IPS-11a (cell line): ENCODE measurements at regions not wholly inside any gene's neighbourhood (a gene's known extent, or its start where the extent isn't known, plus 50 kb on each side); places are given as distances from the start of the nearest gene placed in this dataset.

Experiments
- H3K4me3 ChIP-seq: one replicate; pipeline ENCODE4 v1.5.1; 2013; ENCODE audit warnings: low read depth, low read length, control low read depth

DNA sequence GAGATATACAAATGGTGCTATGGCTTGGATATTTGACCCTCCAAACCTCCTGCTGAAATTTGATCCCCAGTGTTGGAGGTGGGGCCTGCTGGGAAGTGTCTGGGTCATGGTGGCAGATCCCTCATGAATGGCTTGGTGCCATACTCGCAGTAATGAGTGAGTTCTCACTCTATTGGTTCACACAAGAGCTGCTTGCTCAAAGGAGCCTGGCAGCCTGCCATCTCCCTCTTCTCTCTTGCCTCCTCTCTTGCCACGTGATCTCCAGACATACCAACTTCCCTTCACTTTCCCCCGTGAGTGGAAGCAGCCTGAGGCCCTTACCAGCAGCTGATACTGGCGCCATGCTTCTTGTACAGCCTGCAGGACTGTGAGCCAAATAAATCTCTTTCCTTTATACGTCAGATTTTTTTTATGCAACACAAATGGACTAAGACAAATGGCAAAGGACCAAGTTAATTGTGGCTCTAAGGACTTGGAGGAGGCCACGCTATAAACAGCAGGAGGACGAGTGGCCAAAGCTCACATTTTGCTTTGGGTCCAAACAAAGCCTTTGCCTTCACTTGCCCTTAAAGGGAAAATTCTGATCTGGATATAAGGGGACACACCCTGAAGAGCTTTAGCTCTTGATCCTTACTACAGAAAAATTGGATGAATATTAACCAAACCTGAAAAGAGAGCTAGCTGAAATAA is 214.7 kb downstream of the SS18 start:
- no peak overlapping the region for H3K4me3 ChIP-seq

DNA sequence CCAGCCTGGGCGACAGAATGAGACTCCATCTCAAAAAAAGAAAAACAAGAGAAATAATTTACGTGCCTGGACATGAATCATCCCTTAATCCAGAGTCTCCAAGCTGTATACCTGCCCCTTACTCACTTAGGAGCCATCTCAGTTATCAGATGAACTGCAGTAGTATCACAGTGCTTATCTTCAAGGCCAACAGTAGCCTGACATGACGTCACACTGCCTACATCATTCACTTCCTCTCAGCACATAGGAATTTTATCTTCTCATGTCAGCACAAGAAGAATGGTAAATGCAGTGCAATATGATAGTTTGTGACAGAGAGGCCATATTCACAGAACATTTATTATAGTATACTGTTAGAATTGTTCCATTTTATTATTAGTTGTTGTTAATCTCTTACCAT is 216.6 kb downstream of the SS18 start:
- no peak overlapping the region for H3K4me3 ChIP-seq

DNA sequence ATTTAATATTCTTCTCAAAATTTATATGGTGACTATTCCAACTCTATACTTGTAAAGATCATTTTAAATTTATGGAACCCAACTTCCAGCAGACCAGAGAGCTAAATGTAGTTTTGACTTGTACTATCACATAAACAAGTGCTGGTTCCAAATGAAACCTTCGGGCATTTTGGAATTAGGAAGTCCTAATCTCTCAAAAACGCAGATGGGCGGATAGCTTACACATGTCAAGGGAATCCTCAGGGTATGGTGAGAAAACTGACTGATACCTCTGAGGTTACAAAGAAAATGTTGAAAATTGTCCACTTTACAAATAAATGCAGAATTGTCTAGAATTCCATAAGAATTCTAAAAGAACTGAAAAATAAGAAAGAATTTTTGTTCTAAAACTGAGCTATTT is 224.1 kb downstream of the SS18 start:
- no peak overlapping the region for H3K4me3 ChIP-seq

DNA sequence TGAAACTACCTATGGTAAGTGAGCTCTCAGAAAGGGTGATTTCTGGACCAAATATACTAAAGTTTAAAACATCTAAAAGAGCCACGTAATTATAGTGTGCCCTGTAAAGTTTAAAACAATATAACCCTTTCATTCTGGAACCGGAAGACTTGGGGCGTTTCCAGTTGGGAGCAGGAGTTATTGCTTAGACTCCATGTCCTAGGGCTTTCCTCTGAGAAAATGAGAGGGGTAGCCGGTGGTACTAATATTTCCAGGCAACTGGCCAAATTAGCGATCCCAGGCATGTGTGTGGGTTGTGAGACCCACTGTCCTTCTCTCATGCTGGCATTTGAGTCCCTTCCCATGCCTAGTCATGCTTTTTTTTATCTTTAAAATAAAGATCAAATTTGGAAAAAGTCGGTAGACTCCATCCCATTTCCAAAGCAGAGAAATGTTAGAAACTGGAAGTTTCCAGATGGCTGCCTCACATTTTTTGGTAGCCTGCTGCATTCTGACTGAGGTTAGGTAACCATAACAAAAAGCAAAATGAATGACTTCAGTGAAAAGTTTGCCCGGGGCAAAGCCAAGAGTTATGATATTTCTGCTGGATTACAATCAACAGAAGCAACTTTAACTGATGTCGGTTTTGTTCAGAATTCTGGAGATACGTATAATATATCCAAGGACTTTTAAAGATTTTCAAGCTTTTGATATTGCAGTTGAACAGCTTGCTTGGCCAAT is 227.4 kb downstream of the SS18 start:
- no peak overlapping the region for H3K4me3 ChIP-seq

DNA sequence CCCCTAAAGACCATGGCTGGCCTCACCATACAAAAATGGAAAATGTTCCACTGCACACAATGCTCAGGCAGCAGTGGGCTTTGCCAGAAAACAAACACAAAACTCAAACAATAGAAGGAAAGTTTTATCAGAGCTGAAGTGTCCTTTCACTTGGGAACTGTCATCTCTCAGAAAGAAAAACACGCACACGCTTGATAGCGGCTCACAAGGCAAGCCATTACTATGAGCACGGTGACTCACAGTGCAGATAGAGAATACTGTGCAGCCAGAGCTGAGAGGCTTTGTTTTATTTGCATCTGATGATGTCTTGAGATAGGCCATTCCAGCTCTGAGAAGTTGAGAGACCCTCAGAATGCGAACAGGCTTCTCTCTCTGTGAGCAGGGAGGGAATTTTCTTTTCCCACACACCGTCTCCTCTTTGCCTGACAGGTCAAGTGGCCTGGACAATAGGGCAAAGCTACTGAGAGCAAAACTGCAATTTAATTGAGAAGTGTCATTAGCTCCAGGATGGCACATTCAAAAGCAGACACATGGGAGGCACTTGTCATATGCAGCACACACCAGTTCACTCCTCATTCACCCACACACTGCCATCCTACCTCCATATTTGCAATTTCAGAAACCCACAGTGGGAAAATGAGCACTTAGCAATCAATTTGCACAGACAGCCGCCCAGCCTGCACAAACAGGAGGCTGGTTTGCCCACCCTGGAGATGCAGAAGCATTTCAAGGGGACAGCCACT is 236.6 kb downstream of the SS18 start:
- no peak overlapping the region for H3K4me3 ChIP-seq

DNA sequence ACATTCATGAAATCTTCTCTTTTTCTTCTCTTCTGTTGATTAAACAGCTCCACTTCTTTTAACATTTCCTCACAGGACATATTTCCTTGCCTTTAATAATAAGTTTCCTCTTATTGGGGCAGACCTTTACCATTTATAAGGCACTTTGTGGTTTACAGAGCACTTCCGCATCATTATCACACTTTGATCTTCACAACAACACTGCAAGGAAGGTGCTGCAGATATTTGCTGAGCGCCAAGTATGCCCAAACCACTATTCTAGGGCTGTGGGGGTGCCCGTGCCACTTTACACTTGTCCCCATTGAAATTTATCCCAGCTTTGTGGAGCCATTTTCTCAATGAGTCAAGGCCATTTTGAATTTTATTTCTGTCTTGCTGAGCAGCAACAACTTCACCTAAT is 246.6 kb downstream of the SS18 start:
- no peak overlapping the region for H3K4me3 ChIP-seq

DNA sequence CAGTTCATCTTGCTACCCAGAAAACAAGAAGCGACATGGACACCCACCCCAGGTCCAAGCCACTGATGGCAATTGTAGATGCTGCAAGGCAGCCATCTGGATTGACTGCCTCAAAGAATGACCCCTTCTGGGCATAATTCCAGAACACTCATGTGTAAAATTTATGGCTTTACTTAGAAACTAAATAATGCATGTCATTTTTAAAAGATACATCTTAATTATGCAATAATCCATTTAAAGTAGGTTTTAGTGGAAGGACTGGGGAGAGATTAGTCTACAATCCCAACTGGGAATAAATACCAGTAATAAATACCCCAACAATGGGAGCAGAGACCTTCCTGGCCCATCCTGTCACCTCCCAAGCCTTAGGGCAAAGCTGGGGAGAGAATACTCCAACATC is 247.7 kb downstream of the SS18 start:
- no peak overlapping the region for H3K4me3 ChIP-seq

DNA sequence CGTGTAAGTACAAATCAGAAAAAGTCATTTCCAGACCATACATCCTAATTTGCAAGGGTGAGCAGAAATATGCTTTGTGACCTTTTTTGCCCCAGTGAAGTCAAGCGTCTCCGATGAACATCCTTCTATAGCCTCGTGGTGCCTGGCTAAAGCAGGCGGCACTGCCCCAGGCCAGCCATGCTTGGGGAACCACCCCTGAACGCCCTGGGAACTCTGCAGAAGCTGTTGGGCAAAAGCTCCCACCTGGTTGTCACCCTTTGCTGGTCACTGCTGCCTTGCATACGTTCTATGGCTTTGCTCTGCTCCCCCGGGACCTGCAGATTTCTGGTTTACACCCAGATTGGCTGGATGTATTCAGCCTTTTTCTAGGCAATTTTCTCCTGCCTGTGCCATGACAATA is 256.4 kb downstream of the SS18 start:
- H3K4me3 ChIP-seq, result no peak overlapping the region

DNA sequence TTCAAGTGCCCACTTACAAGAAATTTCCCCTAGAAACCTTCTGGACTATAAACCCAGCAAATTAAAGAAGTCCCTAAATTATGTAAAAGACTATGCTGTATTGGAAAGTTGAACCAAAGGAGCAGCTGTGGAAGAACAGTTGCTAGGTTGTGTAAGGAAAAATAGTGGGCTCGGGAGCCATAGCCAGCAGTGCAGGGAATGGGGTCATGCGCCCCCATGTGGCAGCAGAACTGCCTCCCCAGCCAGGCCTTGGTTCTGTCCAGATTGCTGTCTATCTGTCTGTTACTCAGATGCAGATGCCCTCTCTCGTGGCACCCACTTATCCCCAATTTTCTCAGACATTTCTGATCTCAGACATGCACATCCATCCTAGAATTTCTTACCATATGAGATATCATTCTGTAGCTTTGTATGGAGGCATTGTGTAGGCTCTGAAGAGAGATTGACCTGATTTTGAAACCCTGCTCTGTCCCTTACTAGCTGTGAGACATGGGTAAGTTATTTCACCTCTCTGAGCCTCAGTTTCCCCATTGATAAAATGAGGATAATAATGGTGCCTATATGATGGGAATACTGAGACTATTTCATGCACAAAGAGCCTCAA is 258.3 kb downstream of the SS18 start:
- no peak overlapping the region for H3K4me3 ChIP-seq

DNA sequence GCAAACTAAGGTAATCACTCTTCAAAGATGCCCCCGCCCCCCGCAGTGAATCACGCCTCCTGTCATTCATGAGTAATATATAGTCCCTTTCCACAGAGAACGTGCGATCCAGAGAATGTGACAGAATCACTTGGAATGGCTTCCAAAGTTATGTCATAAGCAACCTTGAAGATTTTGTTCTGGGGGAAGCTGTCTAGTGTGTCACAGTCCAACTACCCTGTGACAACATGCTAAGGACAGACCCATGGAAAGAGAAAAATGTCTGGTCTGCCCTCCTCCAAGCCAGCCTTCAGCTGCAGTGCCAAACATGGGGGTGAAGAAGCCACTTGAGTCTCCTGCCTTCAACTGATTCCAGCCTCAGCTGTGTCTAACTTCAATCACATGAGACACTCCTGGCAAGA is 259.1 kb downstream of the SS18 start:
- H3K4me3 ChIP-seq, result no peak overlapping the region

DNA sequence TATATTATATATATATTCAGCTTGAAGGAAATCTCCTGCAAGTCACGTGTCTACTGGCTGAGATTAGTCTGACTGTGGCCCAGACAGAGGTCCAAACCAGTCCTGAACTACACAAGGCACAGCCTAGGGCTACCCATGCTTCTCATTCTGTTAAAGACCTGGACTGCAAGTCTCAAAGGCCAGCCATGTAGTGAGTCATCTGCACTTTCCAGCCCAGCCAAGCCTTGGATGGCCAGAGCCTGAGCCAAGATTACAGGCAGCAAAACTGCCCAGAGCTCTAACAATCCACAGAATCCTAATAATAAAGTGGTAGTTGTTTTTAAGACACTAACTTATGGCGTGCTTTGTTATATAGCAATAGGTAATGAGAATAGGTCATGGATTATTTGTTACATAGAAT is 259.6 kb downstream of the SS18 start:
- no peak overlapping the region for H3K4me3 ChIP-seq

DNA sequence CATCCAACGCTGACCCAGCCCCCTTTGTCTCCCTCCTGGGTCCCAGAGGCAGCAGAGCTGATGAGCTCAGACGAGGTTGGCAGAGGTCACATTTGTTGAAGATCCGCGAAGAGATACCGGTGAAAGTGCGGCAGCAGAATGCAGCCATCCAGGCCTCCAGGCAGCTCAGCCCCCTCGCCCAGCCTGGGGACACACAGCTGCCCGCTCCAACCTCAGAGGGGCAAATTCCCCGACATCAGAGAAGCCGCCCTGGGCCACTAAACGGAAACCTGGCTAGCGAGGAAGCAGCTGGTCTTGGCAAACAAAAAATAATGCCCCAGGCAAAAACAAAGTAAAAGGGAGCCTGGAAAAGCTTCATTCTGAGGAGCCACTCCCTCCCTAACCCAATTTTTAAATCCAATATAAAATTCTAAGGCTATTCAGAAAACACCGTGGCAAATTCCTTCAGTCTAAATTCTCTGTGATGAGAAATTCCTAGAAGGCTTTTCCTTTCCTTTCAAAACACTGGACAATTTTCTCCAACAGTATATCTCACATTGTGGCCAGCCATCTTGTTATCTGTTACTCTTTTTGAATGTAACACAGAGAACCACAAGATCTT is 262.4 kb downstream of the SS18 start:
- H3K4me3 ChIP-seq, result no peak overlapping the region

DNA sequence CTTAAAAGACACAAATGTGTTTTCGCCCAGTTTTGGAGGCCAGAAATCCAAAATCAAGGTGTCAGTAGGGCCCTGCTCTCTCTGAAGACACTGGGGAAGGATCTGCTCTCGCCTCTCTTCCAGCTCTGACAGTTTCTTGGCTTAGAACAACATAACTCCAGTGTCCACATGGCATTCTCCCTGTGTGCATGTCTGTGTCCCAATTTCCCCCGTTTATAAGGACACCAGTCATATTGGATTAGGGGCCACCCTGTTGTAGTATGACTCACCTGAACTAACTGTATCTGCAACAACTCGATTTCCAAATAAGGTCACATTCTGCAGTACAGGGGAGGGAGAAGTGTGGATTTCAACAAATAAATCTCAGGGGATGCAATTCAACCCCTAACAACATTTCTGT is 263.2 kb downstream of the SS18 start:
- no peak overlapping the region for H3K4me3 ChIP-seq

DNA sequence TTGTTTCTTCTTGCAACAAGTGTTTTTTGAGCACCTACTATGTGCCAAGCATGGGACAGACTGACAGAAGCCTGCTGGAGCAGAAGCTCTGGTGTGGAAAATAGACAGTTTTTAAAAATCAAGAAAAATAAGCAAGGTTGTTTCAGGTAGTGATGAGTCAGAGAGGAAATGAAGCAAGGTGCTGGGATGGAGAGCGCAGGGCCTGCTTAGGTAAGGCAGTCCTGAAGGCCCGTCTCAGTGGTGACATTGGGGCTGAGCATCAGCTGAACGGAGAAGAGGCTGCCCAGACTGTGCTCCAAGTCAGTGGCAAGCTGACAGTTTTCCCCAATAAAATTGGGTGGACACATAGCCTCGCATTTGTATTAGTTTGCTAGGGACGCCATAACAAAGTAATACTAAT is 263.6 kb downstream of the SS18 start:
- no peak overlapping the region for H3K4me3 ChIP-seq

DNA sequence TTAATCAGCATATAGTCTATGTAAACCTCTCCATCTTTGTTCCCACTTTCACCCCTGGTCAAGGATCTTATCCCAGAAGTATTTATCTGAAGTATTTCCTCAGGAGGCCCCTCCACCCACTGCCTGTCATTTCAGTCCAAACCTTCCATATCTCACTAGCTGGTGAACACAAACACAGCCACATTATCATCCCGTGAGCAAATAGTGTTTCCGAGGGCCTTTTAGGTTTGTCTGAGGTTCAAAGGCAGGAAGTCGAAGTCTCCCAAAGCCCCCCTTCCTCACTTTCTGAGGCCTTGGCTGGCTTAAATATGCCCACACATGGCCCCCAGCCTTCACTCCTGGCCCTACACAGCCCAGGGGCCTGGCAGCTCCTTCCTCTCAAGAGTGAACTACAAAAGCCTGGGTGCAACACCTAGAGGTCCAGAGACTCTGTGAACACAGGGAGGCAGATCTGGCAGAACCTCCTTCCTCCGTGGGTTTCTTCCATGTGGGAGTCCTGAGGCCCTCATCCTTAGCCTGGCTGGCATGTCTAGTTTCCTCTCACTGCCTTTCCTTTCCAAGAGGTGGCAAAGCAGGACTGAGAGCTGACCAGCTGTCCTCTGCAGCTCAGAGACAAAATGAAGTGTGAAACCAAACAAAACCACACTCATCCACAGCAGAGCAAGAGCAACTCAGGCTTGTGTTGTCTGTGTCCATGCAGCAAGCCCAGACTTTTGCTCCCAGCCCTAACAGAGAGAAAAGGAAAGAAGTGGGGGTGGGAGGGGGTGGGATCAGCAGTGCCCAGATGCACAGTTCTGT is 264.2 kb downstream of the SS18 start:
- H3K4me3 ChIP-seq, result no peak overlapping the region

DNA sequence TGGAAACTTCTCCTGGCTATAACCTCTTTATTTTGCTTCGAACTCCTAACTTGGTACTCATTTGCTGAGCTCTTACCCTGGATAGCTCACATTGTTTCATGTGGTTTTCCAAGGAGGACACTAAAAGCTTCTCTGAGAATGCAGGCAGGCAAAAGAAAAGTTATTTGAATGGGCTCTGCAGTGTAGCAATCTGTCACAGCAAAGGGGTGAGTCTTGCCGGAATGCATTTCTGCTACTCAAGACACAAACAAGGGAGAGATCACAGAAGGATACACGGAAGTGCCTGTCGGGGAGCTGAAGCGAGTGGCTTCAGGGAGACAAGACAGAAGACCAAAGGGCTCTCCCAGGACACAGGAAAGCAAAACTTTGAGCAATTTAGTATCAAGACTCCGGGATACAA is 265.4 kb downstream of the SS18 start:
- no peak overlapping the region for H3K4me3 ChIP-seq

DNA sequence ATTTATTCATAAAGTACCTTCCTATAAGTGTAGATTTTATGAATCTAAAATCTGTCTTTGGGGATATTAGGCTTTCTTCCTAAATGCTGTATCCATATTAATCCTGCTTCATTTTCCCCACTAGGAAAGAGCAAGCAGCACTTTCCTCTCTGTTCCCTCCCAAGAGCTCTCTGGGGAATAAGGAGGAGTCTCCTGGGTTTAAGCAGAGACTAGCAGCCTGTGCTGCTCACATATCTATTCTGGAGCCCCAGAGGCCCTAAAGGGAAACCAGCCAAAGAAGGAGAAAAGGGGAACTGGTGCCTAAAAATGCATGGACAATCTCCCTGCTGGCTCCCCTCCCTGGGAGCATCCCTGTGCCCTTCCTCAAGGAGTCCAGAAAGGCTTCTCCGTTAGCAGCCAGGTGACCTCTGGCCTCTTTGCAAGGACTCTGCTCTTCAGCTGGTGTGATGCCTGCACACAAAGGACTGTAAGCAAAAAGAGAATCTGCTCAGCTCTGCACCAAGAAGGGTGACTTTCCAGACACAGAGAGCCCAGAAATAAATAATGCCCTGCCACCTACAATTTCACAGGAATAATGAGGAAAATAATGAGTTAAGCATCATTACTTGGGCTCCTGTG is 270.6 kb downstream of the SS18 start:
- no peak overlapping the region for H3K4me3 ChIP-seq

DNA sequence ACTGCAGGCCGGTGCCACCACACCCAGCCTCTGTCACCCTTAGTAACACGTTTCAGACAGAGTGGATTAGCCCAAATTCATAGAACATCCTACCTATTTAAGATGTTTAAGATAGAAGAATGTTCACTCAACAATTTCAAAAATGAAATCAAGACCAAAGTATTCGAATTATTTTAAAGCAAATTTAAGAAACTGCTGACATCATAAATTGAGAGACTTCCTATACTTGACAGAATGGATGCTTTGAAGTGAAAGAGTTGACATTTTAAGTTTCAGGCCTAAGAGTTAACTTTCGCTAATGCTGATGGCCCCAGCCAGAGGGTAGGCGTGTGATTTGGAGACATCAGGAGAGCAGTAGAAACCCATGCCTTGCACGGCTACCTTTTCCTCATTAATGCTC is 271.9 kb downstream of the SS18 start:
- H3K4me3 ChIP-seq, result no peak overlapping the region

DNA sequence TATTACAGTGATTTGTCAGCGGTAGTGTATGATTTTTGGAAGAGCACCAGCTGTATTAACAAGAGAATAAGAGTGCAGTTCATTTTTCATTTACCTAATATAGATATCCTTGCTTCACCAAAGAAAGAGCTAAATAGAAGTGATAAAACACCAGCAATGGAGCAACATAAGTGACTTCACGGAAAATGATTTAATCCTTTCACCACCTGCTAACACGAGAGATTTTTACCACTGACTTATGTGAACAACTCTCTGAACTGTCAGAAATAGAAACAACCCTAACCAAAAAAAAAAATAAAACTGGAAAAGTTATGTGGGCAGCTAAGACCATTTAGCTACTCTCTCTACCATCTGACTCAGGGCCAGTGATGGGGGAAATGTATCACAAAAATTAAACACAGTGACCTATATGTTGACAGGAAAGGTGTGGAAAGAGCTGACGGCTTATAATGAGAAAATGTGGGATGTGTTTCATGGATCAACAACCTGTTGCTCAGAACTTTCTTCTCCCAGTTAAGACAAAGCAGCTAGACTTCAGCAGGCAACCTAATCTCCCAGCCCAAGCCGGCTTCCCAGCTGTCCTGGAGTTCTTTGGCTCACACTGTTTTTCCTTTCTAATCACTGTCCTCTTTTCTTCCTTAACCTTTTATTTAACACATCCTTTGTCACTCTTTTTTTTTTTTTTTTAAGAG is 272.7 kb downstream of the SS18 start:
- H3K4me3 ChIP-seq, result no peak overlapping the region

DNA sequence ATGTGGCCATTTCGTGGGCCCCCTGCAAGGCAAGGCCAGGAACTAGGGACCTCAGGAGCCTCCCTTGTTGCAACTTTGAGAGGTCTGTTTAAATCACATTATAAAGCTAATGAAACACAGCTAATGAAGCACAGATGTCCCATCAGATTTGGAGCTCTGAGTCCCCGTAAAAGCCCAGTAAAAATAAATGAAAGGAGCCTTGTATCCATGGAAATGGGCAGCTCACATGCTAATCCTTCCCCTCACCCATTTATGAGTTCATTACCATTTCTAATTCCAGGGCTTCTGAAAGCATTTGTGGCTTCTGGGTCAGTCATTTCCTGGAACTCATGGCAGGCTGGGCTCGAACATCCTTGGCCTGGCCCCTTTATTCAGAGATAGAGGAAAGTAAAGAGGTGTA is 274.8 kb downstream of the SS18 start:
- H3K4me3 ChIP-seq, result no peak overlapping the region
